ENCODE measurements at regions not wholly inside any gene's neighbourhood (a gene's known extent, or its start where the extent isn't known, plus 50 kb on each side); places are given as distances from the start of the nearest gene placed in this dataset.

- no peaks in the 10 kb centered on the region for H3K9me3 ChIP-seq (replicated peaks in 1 of 2; ENCODE audit: control insufficient read depth in 1 of 2, insufficient read depth in 1 of 2, low read length in 2 of 2)
Measured at GRCh38 chr14:85242666-85243065, 287.3 kb upstream of the FLRT2 start.

DNA sequence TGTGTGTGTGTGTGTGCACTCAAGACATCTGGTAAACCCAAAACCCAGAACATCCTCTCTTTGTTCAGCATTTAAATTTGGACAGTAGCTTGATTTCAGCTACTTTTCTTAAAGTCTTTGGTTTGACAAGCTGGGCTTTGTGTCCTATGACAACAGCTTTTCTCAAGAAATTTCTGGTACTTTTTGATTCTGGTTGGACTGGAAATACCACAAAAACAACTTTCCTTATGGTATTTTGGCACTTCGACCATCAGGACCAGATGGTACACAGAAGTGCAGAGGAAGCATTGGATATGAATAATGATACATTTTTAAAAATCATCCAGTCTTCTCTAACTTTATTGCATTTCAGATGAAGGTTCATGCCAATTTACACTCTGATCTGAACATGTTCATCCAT, 286.6 kb upstream of the FLRT2 start:
- no peaks in the 10 kb centered on the region for H3K9me3 ChIP-seq (replicated peaks in 1 of 2; ENCODE audit: control insufficient read depth in 1 of 2, insufficient read depth in 1 of 2, low read length in 2 of 2)
- Mint-ChIP-seq H3K4me1 (peaks cover 2% of the 10 kb centered on the region), H3K4me3 (no peak overlapping the region), H3K9me3 (no peaks in the 10 kb centered on the region), H3K27me3 (ENCODE audit: low read depth in 3 of 3) (peaks cover 0 to 2% (median 0%) of the 10 kb centered on the region in 3 donors), H3K36me3 (no peaks in the 10 kb centered on the region), H3K27ac (no peak overlapping the region)
- no peaks in the 10 kb centered on the region for H3K4me1 ChIP-seq (ENCODE audit: control insufficient read depth in 1 of 2, insufficient read depth in 2 of 2, low read length in 2 of 2)
- WGBS (ENCODE audit: insufficient coverage), result no CpG with 5 or more reads among the region's 1 CpG
- intact Hi-C loops (cut with micrococcal nuclease), result no loop called here
- no peaks in the 10 kb centered on the region for H4K20me1 ChIP-seq (ENCODE audit: insufficient read depth, low read length)
- no peaks in the 10 kb centered on the region for H3K36me3 ChIP-seq (replicated peaks in 1 of 2; ENCODE audit: control insufficient read depth in 1 of 2, insufficient read depth in 2 of 2, low read length in 2 of 2)
- no peak for DNase-seq
- TF ChIP-seq, protein P1, sequence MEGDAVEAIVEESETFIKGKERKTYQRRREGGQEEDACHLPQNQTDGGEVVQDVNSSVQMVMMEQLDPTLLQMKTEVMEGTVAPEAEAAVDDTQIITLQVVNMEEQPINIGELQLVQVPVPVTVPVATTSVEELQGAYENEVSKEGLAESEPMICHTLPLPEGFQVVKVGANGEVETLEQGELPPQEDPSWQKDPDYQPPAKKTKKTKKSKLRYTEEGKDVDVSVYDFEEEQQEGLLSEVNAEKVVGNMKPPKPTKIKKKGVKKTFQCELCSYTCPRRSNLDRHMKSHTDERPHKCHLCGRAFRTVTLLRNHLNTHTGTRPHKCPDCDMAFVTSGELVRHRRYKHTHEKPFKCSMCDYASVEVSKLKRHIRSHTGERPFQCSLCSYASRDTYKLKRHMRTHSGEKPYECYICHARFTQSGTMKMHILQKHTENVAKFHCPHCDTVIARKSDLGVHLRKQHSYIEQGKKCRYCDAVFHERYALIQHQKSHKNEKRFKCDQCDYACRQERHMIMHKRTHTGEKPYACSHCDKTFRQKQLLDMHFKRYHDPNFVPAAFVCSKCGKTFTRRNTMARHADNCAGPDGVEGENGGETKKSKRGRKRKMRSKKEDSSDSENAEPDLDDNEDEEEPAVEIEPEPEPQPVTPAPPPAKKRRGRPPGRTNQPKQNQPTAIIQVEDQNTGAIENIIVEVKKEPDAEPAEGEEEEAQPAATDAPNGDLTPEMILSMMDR (IDR thresholded peaks at IDR 0.05), result no peak
- H3K4me2 ChIP-seq (replicated peaks; ENCODE audit: extremely low read depth, low read length, poor library complexity, severe bottlenecking), result no peak overlapping the region
- no peak overlapping the region for H3K9ac ChIP-seq (ENCODE audit: insufficient read depth, low read length, poor library complexity, severe bottlenecking)
- H3K79me2 ChIP-seq (ENCODE audit: insufficient read depth, low read length), result no peaks in the 10 kb centered on the region
- H3K27ac ChIP-seq (ENCODE audit: low read depth in 1 of 2, low read length in 2 of 2), result no peak overlapping the region
- no peaks in the 10 kb centered on the region for H3K27me3 ChIP-seq (ENCODE audit: control insufficient read depth in 2 of 2, insufficient read depth in 2 of 2, low read length in 2 of 2)
- H3K4me3 ChIP-seq (replicated peaks in 1 of 3; ENCODE audit: low read depth in 2 of 3, low read length in 3 of 3), result no peak overlapping the region
- H2AFZ ChIP-seq (ENCODE audit: insufficient read depth, low read depth, low read length, poor library complexity, severe bottlenecking), result no peak overlapping the region

More at GRCh38 chr14:85242666-85243065, 287.3 kb upstream of the FLRT2 start:
- H3K4me1 ChIP-seq (ENCODE audit: control insufficient read depth in 1 of 2, insufficient read depth in 2 of 2, low read length in 2 of 2), result no peaks in the 10 kb centered on the region
- TF ChIP-seq, protein P1 (IDR thresholded peaks at IDR 0.05), result no peak
- no peaks in the 10 kb centered on the region for H3K9me3 Mint-ChIP-seq
- WGBS (ENCODE audit: insufficient coverage), result no CpG with 5 or more reads among the region's 4 CpGs
- no peak overlapping the region for H3K4me3 ChIP-seq (replicated peaks in 1 of 3; ENCODE audit: low read depth in 2 of 3, low read length in 3 of 3)
- H4K20me1 ChIP-seq (ENCODE audit: insufficient read depth, low read length), result no peaks in the 10 kb centered on the region
- H3K9ac ChIP-seq (ENCODE audit: insufficient read depth, low read length, poor library complexity, severe bottlenecking), result no peak overlapping the region
- no peak overlapping the region for H3K4me2 ChIP-seq (replicated peaks; ENCODE audit: extremely low read depth, low read length, poor library complexity, severe bottlenecking)
- peaks cover 0 to 2% (median 0%) of the 10 kb centered on the region in 3 donors for H3K27me3 Mint-ChIP-seq (ENCODE audit: low read depth in 3 of 3)
- no peak overlapping the region for H3K4me3 Mint-ChIP-seq
- no peaks in the 10 kb centered on the region for H3K27me3 ChIP-seq (ENCODE audit: control insufficient read depth in 2 of 2, insufficient read depth in 2 of 2, low read length in 2 of 2)
- H3K36me3 Mint-ChIP-seq, result no peaks in the 10 kb centered on the region
- peaks cover 2% of the 10 kb centered on the region for H3K4me1 Mint-ChIP-seq
- intact Hi-C loops (cut with micrococcal nuclease), result no loop called here
- no peak overlapping the region for H3K27ac ChIP-seq (ENCODE audit: low read depth in 1 of 2, low read length in 2 of 2)
- no peak for DNase-seq
- no peaks in the 10 kb centered on the region for H3K36me3 ChIP-seq (replicated peaks in 1 of 2; ENCODE audit: control insufficient read depth in 1 of 2, insufficient read depth in 2 of 2, low read length in 2 of 2)
- H2AFZ ChIP-seq (ENCODE audit: insufficient read depth, low read depth, low read length, poor library complexity, severe bottlenecking), result no peak overlapping the region
- no peaks in the 10 kb centered on the region for H3K79me2 ChIP-seq (ENCODE audit: insufficient read depth, low read length)
- H3K27ac Mint-ChIP-seq, result no peak overlapping the region

All from CD14-positive monocyte (primary cell).